Activated CD4-positive, alpha-beta memory T cell treated with anti-CD3 and anti-CD28 coated beads, Interleukin-2, amount 10 ng/mL, durations not matched to agents 7 days and 5 days (primary cell): ENCODE measurements at regions not wholly inside any gene's neighbourhood (a gene's known extent, or its start where the extent isn't known, plus 50 kb on each side); places are given as distances from the start of the nearest gene placed in this dataset.

Experiments
- CTCF ChIA-PET: fragments of 350-600 bp; sonication (Branson Sonifier 250); formaldehyde crosslinking; loops from one replicate; lab custom pipeline; 2021; ENCODE audit warnings: antibody characterized with exemption, inconsistent platforms; lab: Charles Lee
- POLR2A ChIA-PET: fragments of 350-600 bp; sonication (Branson Sonifier 250); formaldehyde crosslinking; loops from one replicate; lab custom pipeline; 2021; ENCODE audit warnings: antibody characterized with exemption; lab: Charles Lee
- DNase-seq: peaks from one replicate; pipeline ENCODE4 v3.0.0-alpha.2; 2020
- H3K27ac Mint-ChIP-seq: one replicate; pipeline ENCODE4 v1.8.0; 2021; ENCODE audit warnings: mild to moderate bottlenecking, mixed read lengths
- H3K27me3 Mint-ChIP-seq: one replicate; pipeline ENCODE4 v1.8.0; 2021; ENCODE audit warnings: mixed read lengths
- H3K36me3 Mint-ChIP-seq: one replicate; pipeline ENCODE4 v1.8.0; 2021; ENCODE audit warnings: low read depth, mixed read lengths
- H3K4me1 Mint-ChIP-seq: one replicate; pipeline ENCODE4 v1.8.0; 2021; ENCODE audit warnings: mixed read lengths
- H3K4me3 Mint-ChIP-seq: one replicate; pipeline ENCODE4 v1.8.0; 2021; ENCODE audit warnings: mild to moderate bottlenecking, mixed read lengths
- H3K9me3 Mint-ChIP-seq: one replicate; pipeline ENCODE4 v1.8.0; 2021; ENCODE audit warnings: mixed read lengths

GRCh38 chr10:127797339-127797738 is 60.4 kb downstream of the FOXI2 start:
- H3K4me1 Mint-ChIP-seq = no peaks in the 10 kb centered on the region
- no peak overlapping the region for H3K4me3 Mint-ChIP-seq
- CTCF ChIA-PET = no interaction called here
- no peak for DNase-seq
- H3K27ac Mint-ChIP-seq = no peak overlapping the region
- no peaks in the 10 kb centered on the region for H3K9me3 Mint-ChIP-seq
- no peaks in the 10 kb centered on the region for H3K36me3 Mint-ChIP-seq
- H3K27me3 Mint-ChIP-seq = no peaks in the 10 kb centered on the region
- POLR2A ChIA-PET = no interaction called here

DNA sequence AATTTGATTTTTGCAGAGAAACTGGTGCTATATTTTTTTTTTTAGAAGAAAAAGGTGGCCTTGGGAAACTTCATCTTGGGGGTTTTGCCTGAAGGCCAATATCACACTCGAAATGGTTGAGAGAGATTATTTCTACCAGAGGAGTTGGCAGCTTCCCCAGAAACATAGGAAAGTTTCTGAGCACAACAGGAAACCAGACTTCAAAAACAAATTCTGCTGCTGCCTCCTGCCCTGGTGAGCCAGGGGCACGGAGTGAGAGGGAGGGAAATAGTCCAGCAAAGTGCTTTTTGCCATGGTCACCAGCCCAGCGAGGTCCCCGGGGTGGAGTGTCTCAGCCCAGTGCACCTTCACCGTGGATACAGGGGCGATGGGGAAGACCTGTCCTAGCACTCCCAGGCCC is 61.1 kb downstream of the FOXI2 start:
- Mint-ChIP-seq H3K27ac (no peak overlapping the region), H3K9me3 (no peaks in the 10 kb centered on the region), H3K4me1 (no peaks in the 10 kb centered on the region), H3K36me3 (no peaks in the 10 kb centered on the region), H3K4me3 (no peak overlapping the region), H3K27me3 (no peaks in the 10 kb centered on the region)
- ChIA-PET CTCF (no interaction called here), POLR2A (no interaction called here)
- DNase-seq = no peak

- Mint-ChIP-seq H3K4me1 (no peaks in the 10 kb centered on the region), H3K36me3 (no peaks in the 10 kb centered on the region), H3K27me3 (no peaks in the 10 kb centered on the region), H3K4me3 (no peak overlapping the region), H3K9me3 (no peaks in the 10 kb centered on the region), H3K27ac (no peak overlapping the region)
- ChIA-PET CTCF (no interaction called here), POLR2A (no interaction called here)
- no peak for DNase-seq
Observed at GRCh38 chr10:127801302-127801701, 64.3 kb downstream of the FOXI2 start.

- H3K4me3 Mint-ChIP-seq = no peak overlapping the region
- no peaks in the 10 kb centered on the region for H3K27me3 Mint-ChIP-seq
- no peak overlapping the region for H3K27ac Mint-ChIP-seq
- POLR2A ChIA-PET = no interaction called here
- no peaks in the 10 kb centered on the region for H3K4me1 Mint-ChIP-seq
- no peaks in the 10 kb centered on the region for H3K9me3 Mint-ChIP-seq
- H3K36me3 Mint-ChIP-seq = no peaks in the 10 kb centered on the region
- DNase-seq = no peak
- CTCF ChIA-PET = no interaction called here
Observed at GRCh38 chr10:127802531-127803095, 65.6 kb downstream of the FOXI2 start.

DNA sequence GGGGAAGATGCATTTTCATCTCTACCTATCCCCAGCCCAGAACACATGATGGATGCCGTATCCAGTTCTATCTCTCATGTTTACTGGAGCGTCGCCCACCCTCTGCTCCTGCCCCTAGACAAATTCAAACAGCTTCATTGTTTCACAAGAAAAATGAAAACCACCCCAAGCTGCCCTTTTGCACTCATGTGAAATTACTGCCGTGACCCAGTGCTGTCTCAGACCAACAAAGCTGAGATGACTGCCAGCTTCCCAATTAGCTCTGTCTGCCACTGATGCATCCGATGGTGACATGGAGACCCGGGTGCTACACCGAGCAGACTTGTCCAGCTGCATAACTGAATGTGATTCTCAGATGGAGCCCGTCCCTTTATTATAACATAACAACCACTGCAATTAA is 67.7 kb downstream of the FOXI2 start:
- Mint-ChIP-seq H3K4me3 (no peak overlapping the region), H3K36me3 (no peaks in the 10 kb centered on the region), H3K27me3 (no peaks in the 10 kb centered on the region), H3K27ac (no peak overlapping the region), H3K9me3 (no peaks in the 10 kb centered on the region), H3K4me1 (no peaks in the 10 kb centered on the region)
- DNase-seq = no peak
- CTCF ChIA-PET = interaction anchor here (0.7 kb wide), 1 partner anchor 321 kb away, joined by 3 read pairs; no protein-coding TSS in a partner anchor
- POLR2A ChIA-PET = no interaction called here

DNA sequence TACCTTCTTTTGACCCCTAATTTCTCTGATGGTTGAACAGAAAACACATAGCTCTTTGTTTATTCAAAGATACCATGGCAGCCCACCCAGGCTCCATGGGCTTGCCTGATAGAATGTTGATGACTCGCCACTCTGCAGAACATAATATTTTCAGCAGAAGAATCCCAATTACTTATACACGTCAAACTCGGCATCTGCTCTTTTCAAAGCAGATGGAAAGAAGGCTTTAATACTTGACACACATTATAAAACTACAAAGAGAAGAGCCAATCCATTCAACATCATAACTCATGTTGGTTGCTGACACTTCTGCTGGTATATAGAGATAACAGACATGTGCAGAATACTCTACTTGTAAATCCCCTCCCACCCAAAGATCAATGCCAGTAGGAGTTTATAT is 69.0 kb downstream of the FOXI2 start:
- no peaks in the 10 kb centered on the region for H3K4me1 Mint-ChIP-seq
- ChIA-PET CTCF (no interaction called here), POLR2A (no interaction called here)
- no peaks in the 10 kb centered on the region for H3K36me3 Mint-ChIP-seq
- DNase-seq = no peak
- H3K4me3 Mint-ChIP-seq = no peak overlapping the region
- no peaks in the 10 kb centered on the region for H3K27me3 Mint-ChIP-seq
- no peak overlapping the region for H3K27ac Mint-ChIP-seq
- no peaks in the 10 kb centered on the region for H3K9me3 Mint-ChIP-seq

GRCh38 chr10:127812041-127812440 is 75.1 kb downstream of the FOXI2 start:
- Mint-ChIP-seq H3K9me3 (no peaks in the 10 kb centered on the region), H3K27me3 (peaks cover 4% of the 10 kb centered on the region), H3K4me1 (no peaks in the 10 kb centered on the region), H3K4me3 (no peak overlapping the region), H3K36me3 (no peaks in the 10 kb centered on the region), H3K27ac (no peak overlapping the region)
- ChIA-PET POLR2A (no interaction called here), CTCF (no interaction called here)
- no peak for DNase-seq

DNA sequence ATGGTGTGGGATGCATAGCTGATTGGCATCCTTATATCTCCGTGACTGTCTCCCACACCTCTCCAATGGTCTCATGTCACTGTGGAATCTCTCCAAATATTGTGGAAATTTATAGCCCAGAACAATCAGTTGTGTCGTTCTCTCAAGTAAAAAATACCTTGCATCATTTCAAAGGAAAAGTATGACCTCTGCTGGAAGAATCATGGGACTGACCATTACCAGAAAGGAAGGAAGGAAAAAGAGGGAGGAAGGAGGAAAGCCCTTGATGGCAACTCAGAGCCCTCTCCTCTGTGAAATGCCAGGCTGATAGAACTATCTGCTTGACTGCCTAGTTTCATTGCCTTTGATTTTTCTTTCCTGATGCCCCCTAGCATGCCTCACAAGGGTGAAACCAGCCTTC is 76.3 kb downstream of the FOXI2 start:
- H3K4me1 Mint-ChIP-seq = no peaks in the 10 kb centered on the region
- no peak overlapping the region for H3K4me3 Mint-ChIP-seq
- CTCF ChIA-PET = no interaction called here
- H3K36me3 Mint-ChIP-seq = no peaks in the 10 kb centered on the region
- H3K9me3 Mint-ChIP-seq = no peaks in the 10 kb centered on the region
- POLR2A ChIA-PET = no interaction called here
- peaks cover 4% of the 10 kb centered on the region for H3K27me3 Mint-ChIP-seq
- no peak overlapping the region for H3K27ac Mint-ChIP-seq
- no peak for DNase-seq

- Mint-ChIP-seq H3K9me3 (no peaks in the 10 kb centered on the region), H3K36me3 (no peaks in the 10 kb centered on the region), H3K27ac (no peak overlapping the region), H3K27me3 (peaks cover 4% of the 10 kb centered on the region), H3K4me3 (no peak overlapping the region), H3K4me1 (no peaks in the 10 kb centered on the region)
- DNase-seq = no peak
- ChIA-PET CTCF (no interaction called here), POLR2A (no interaction called here)
Observed at GRCh38 chr10:127815147-127815546, 77.6 kb downstream of the CLRN3 start.

DNA sequence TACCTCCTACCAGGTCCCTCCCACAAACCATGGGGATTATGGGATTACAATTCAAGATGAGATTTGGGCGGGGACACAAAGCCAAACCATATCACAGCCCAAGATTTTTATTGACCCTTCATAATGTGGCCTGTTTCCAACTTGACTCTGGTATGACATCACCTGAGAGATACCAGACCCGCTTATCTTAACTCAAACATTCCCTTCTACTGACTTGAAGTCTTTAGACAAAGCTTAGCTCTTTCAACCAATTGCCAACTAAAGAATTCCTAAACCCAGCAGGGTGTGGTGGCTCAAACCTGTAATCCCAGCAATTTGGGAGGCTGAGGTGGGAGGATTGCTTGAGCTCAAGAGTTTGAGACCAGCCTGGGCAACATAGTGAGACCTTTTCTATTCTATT is 67.9 kb downstream of the CLRN3 start:
- H3K27ac Mint-ChIP-seq = no peak overlapping the region
- DNase-seq = no peak
- H3K27me3 Mint-ChIP-seq = peaks cover 3% of the 10 kb centered on the region
- H3K4me3 Mint-ChIP-seq = no peak overlapping the region
- H3K36me3 Mint-ChIP-seq = no peaks in the 10 kb centered on the region
- POLR2A ChIA-PET = no interaction called here
- CTCF ChIA-PET = no interaction called here
- peaks cover 7% of the 10 kb centered on the region for H3K9me3 Mint-ChIP-seq
- H3K4me1 Mint-ChIP-seq = no peaks in the 10 kb centered on the region

DNA sequence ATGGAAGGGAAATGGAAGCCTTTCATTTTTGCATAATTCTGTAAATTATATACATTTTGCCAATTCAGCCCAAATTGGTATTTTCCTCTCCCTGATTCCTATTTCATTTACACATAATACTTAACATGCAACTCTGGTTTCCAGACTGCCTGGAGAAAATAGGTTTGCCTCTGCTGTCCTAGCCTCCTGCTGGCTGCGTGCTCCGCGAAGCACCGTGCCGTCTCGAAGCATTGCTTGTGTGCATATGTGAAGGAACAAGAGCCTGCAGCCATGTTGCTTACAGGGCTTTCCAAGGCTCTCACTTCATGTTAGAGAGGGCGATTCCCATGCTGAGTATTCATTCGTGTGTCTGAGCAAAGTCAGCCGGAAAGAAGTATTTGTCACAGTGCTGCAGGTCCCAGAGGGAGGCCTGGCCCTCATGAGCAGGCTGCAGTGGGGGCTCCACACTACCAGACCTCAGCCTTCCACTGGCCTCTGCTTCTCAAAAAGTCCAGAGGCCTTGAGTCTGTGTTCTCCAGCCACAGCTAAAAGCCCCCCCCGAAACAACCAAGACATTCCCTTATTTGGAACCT is 66.5 kb downstream of the CLRN3 start:
- no peak for DNase-seq
- Mint-ChIP-seq H3K4me3 (peak overlapping the region; percentile 4), H3K36me3 (no peaks in the 10 kb centered on the region), H3K27me3 (peaks cover 3% of the 10 kb centered on the region), H3K27ac (no peak overlapping the region), H3K4me1 (no peaks in the 10 kb centered on the region), H3K9me3 (peaks cover 7% of the 10 kb centered on the region)
- CTCF ChIA-PET = no interaction called here
- POLR2A ChIA-PET = no interaction called here

DNA sequence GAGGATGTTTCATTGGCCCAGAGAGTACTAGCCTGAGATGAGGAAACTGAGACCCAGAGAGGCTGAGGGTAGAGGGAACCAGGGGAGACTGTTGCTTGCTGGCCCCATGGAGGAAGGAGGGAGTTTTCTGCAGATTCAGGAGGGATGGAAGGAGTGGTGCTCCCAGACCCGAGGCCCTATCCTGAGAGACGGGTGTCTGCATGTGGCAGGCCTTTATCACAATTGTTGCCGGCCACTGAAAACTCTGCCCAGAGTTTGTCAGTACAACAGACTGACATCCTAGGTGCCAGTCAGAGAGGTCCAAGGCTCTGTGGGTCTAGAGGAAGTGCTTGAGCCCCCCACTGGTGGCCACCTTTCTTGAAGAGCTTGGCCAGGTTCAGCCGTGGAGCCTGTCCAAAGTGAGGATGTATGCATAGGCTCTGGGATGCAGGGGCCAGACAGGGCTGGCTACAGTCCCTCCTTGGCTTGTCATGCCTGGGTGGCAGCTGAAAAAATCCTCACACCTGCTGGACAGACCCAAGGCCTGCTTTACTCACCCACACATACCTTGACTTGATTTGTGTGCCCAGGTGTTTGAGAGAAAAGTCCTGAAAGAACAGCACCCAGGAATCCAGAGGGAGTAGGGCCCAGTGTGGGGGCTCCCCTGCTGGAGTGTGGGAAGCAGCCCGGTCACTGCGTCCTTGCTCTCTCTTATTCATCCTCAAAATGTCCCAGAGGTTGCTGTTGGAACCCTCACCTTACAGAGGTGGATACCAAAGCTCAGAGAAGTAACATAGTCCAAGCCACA is 65.2 kb downstream of the CLRN3 start:
- peaks cover 3% of the 10 kb centered on the region for H3K9me3 Mint-ChIP-seq
- ChIA-PET CTCF (no interaction called here), POLR2A (no interaction called here)
- H3K36me3 Mint-ChIP-seq = no peaks in the 10 kb centered on the region
- H3K4me1 Mint-ChIP-seq = no peaks in the 10 kb centered on the region
- no peak for DNase-seq
- no peak overlapping the region for H3K27ac Mint-ChIP-seq
- peaks cover under 1% of the 10 kb centered on the region for H3K27me3 Mint-ChIP-seq
- no peak overlapping the region for H3K4me3 Mint-ChIP-seq
